H9 (cell line): ENCODE measurements at regions not wholly inside any gene's neighbourhood (a gene's known extent, or its start where the extent isn't known, plus 50 kb on each side); places are given as distances from the start of the nearest gene placed in this dataset.

Experiments used
- DNase-seq: peaks from one replicate; pipeline ENCODE4 v3.0.0-alpha.2; 2017
- H2AFZ ChIP-seq: one replicate; pipeline ENCODE4 v1.6.1; 2013; ENCODE audit warnings: mild to moderate bottlenecking, low read length, control low read depth, moderate library complexity
- H2AK5ac ChIP-seq: 2 replicates; pipeline ENCODE4 v1.6.1; 2013; ENCODE audit warnings: low read length, control low read depth, mixed read lengths; ENCODE audit not compliant: insufficient read length
- H2BK120ac ChIP-seq: one replicate; pipeline ENCODE4 v1.6.1; 2013; ENCODE audit warnings: low read depth, mild to moderate bottlenecking, low read length, control low read depth, inconsistent platforms; ENCODE audit not compliant: poor library complexity, severe bottlenecking
- H2BK12ac ChIP-seq: 2 replicates; pipeline ENCODE4 v1.6.1; 2013; ENCODE audit warnings: low read length, control low read depth, mixed read lengths, low read depth; ENCODE audit not compliant: insufficient read length
- H2BK15ac ChIP-seq: 2 replicates; pipeline ENCODE4 v1.6.1; 2013; ENCODE audit warnings: low read depth, low read length, control low read depth
- H2BK20ac ChIP-seq: one replicate; pipeline ENCODE4 v1.6.1; 2013; ENCODE audit warnings: low read depth, mild to moderate bottlenecking, low read length, control low read depth, inconsistent platforms; ENCODE audit not compliant: poor library complexity, severe bottlenecking
- H2BK5ac ChIP-seq: 2 replicates; pipeline ENCODE4 v1.6.1; 2013; ENCODE audit warnings: low read length, control low read depth, mixed read lengths; ENCODE audit not compliant: insufficient read length
- H3K14ac ChIP-seq: 2 replicates; pipeline ENCODE4 v1.6.1; 2013; ENCODE audit warnings: low read length, control low read depth; ENCODE audit not compliant: insufficient read depth
- H3K18ac ChIP-seq: 2 replicates; pipeline ENCODE4 v1.6.1; 2013; ENCODE audit warnings: low read depth, mild to moderate bottlenecking, mixed read lengths, low read length, control low read depth; ENCODE audit not compliant: insufficient read length
- H3K23ac ChIP-seq: 2 replicates; pipeline ENCODE4 v1.6.1; 2013; ENCODE audit warnings: low read length, control low read depth, mixed read lengths, low read depth; ENCODE audit not compliant: insufficient read length
- H3K23me2 ChIP-seq: 2 replicates; pipeline ENCODE4 v1.6.1; 2013; ENCODE audit warnings: low read depth, mild to moderate bottlenecking, mixed read lengths, low read length, control low read depth; ENCODE audit not compliant: insufficient read length, poor library complexity, severe bottlenecking
- H3K27ac ChIP-seq: 2 replicates; pipeline ENCODE4 v1.5.1; 2013; ENCODE audit warnings: low read length, control low read depth, mixed read lengths, low read depth; ENCODE audit not compliant: insufficient read length
- H3K27me3 ChIP-seq: 2 replicates; pipeline ENCODE4 v1.6.1; 2013; ENCODE audit warnings: low read length, control low read depth, inconsistent platforms; ENCODE audit not compliant: insufficient read depth
- H3K4ac ChIP-seq: 2 replicates; pipeline ENCODE4 v1.6.1; 2013; ENCODE audit warnings: low read depth, mild to moderate bottlenecking, control low read depth, inconsistent platforms, low read length, moderate library complexity
- H3K4me1 ChIP-seq: 2 replicates; pipeline ENCODE4 v1.6.1; 2013; ENCODE audit warnings: low read length, control low read depth, inconsistent platforms; ENCODE audit not compliant: insufficient read depth
- H3K4me2 ChIP-seq: 2 replicates; pipeline ENCODE4 v1.6.1; 2013; ENCODE audit warnings: low read length, control low read depth, mixed read lengths; ENCODE audit not compliant: insufficient read length, insufficient read depth
- H3K56ac ChIP-seq: 2 replicates; pipeline ENCODE4 v1.6.1; 2013; ENCODE audit warnings: low read depth, mild to moderate bottlenecking, mixed read lengths, low read length, control low read depth; ENCODE audit not compliant: insufficient read length
- H3K79me1 ChIP-seq: 2 replicates; pipeline ENCODE4 v1.6.1; 2013; ENCODE audit warnings: low read depth, mild to moderate bottlenecking, moderate library complexity, low read length, control low read depth, inconsistent platforms; ENCODE audit not compliant: insufficient read depth, poor library complexity, severe bottlenecking
- H3K79me2 ChIP-seq: 2 replicates; pipeline ENCODE4 v1.6.1; 2013; ENCODE audit warnings: low read length, control low read depth, inconsistent platforms; ENCODE audit not compliant: insufficient read depth
- H3K9ac ChIP-seq: 2 replicates; pipeline ENCODE4 v1.6.1; 2013; ENCODE audit warnings: low read length, control low read depth, mixed read lengths; ENCODE audit not compliant: insufficient read length; ENCODE audit errors: extremely low read depth
- H3K9me3 ChIP-seq: one replicate; pipeline ENCODE4 v1.6.1; 2013; ENCODE audit warnings: low read depth, low read length, inconsistent platforms; ENCODE audit not compliant: control insufficient read depth
- H3T11ph ChIP-seq: one replicate; pipeline ENCODE4 v1.6.1; 2013; ENCODE audit warnings: mild to moderate bottlenecking, low read length, control low read depth, inconsistent platforms
- H4K20me1 ChIP-seq: one replicate; pipeline ENCODE4 v1.6.1; 2013; ENCODE audit not compliant: control insufficient read depth, insufficient read length, insufficient read depth
- H4K5ac ChIP-seq: 2 replicates; pipeline ENCODE4 v1.6.1; 2013; ENCODE audit warnings: low read depth, mild to moderate bottlenecking, mixed read lengths, low read length, control low read depth; ENCODE audit not compliant: insufficient read length
- H4K8ac ChIP-seq: replicated peaks from 2 replicates; pipeline ENCODE4 v1.6.1; 2013; ENCODE audit warnings: low read length, control low read depth, mixed read lengths, low read depth; ENCODE audit not compliant: insufficient read length
- H4K91ac ChIP-seq: 2 replicates; pipeline ENCODE4 v1.6.1; 2013; ENCODE audit warnings: low read depth, mild to moderate bottlenecking, moderate library complexity, mixed read lengths, low read length, control low read depth; ENCODE audit not compliant: insufficient read length
- H3K27ac Mint-ChIP-seq, 3 experiments: 2 replicates in 2 of 3; 3 replicates in 1 of 3; pipeline ENCODE4 v1.8.0; 2020 to 2021; ENCODE audit warnings: mixed read lengths in 3 of 3, mild to moderate bottlenecking in 1 of 3, moderate library complexity in 1 of 3
- H3K27me3 Mint-ChIP-seq: 2 replicates; pipeline ENCODE4 v1.8.0; 2021; ENCODE audit warnings: low read depth, mild to moderate bottlenecking, moderate library complexity, mixed read lengths
- H3K36me3 Mint-ChIP-seq, 3 experiments: 2 replicates in 2 of 3; 3 replicates in 1 of 3; pipeline ENCODE4 v1.8.0; 2020 to 2021; ENCODE audit warnings: low read depth in 3 of 3, mixed read lengths in 3 of 3; ENCODE audit not compliant: insufficient read depth in 1 of 3
- H3K4me1 Mint-ChIP-seq, 2 experiments: 2 replicates each; pipeline ENCODE4 v1.8.0; 2020; ENCODE audit warnings: mixed read lengths in 2 of 2
- H3K4me3 Mint-ChIP-seq, 2 experiments: 2 replicates in 1 of 2; 3 replicates in 1 of 2; pipeline ENCODE4 v1.8.0; 2020 to 2021; ENCODE audit warnings: mild to moderate bottlenecking in 2 of 2, mixed read lengths in 2 of 2, moderate library complexity in 1 of 2
- H3K9me3 Mint-ChIP-seq, 2 experiments: 2 replicates in 1 of 2; 3 replicates in 1 of 2; pipeline ENCODE4 v1.8.0; 2020; ENCODE audit warnings: mild to moderate bottlenecking in 2 of 2, mixed read lengths in 2 of 2, moderate library complexity in 1 of 2
- CTCF ChIP-seq: fragments of 200-600 bp; sonication (generic); conservative IDR thresholded peaks from 3 replicates; pipeline ENCODE4 v1.8.0; 2021; ENCODE audit warnings: antibody characterized with exemption, mild to moderate bottlenecking
- WGBS: extraction: QIAGEN DNeasy Blood & Tissue Kit; methylation state at CpG from one replicate; pipeline ENCODE4 v1.1.7; 2013; ENCODE audit warnings: missing lambda C conversion rate, low lambda C conversion rate, mixed read lengths; ENCODE audit not compliant: insufficient read length; ENCODE audit errors: extremely low coverage; 5-methylcytosine and 5-hydroxymethylcytosine counted together

GRCh38 chr16:52383119-52383518 lies 163.8 kb downstream of the TOX3 start:
- H4K20me1 ChIP-seq: no peaks in the 10 kb centered on the region
- H3K27me3 Mint-ChIP-seq: no peaks in the 10 kb centered on the region
- H3K9ac ChIP-seq: no peak overlapping the region
- H3T11ph ChIP-seq: no peak overlapping the region
- no peak overlapping the region for H4K8ac ChIP-seq
- H3K14ac ChIP-seq: no peak overlapping the region; the same call in 1 of the 2 replicates
- no peaks in the 10 kb centered on the region for H3K23me2 ChIP-seq
- H3K9me3 Mint-ChIP-seq: no peaks in the 10 kb centered on the region
- H3K27ac ChIP-seq: no peak overlapping the region
- H3K4me3 Mint-ChIP-seq: no peak overlapping the region
- H2BK120ac ChIP-seq: no peak overlapping the region
- no peak overlapping the region for H3K23ac ChIP-seq
- no peaks in the 10 kb centered on the region; a peak in 1 of 7 replicates for H3K36me3 Mint-ChIP-seq
- no peak for DNase-seq
- H3K27ac Mint-ChIP-seq: no peak overlapping the region; a peak in 1 of 7 replicates
- H4K5ac ChIP-seq: no peak overlapping the region
- H3K4me1 Mint-ChIP-seq: peaks cover 18 to 21% of the 10 kb centered on the region in 2 experiments
- no peak overlapping the region for H2AFZ ChIP-seq
- H2BK15ac ChIP-seq: no peak overlapping the region
- H2BK20ac ChIP-seq: no peak overlapping the region
- H3K4ac ChIP-seq: no peak overlapping the region
- no peaks in the 10 kb centered on the region for H3K79me1 ChIP-seq
- no peak for TF ChIP-seq CTCF
- no peak overlapping the region for H2BK5ac ChIP-seq
- H3K4me1 ChIP-seq: no peaks in the 10 kb centered on the region
- no peaks in the 10 kb centered on the region for H3K27me3 ChIP-seq
- H3K79me2 ChIP-seq: no peaks in the 10 kb centered on the region
- no peak overlapping the region for H4K91ac ChIP-seq
- no peak overlapping the region for H3K4me2 ChIP-seq
- H3K9me3 ChIP-seq: no peaks in the 10 kb centered on the region
- H2BK12ac ChIP-seq: no peak overlapping the region
- H3K18ac ChIP-seq: no peak overlapping the region
- no peak overlapping the region for H3K56ac ChIP-seq
- WGBS: no CpG with 5 or more reads among the region's 3 CpGs
- no peak overlapping the region for H2AK5ac ChIP-seq
